ENCODE measurements at regions not wholly inside any gene's neighbourhood (a gene's known extent, or its start where the extent isn't known, plus 50 kb on each side); places are given as distances from the start of the nearest gene placed in this dataset.

GRCh38 chr7:115083935-115084334 is 162.0 kb downstream of the MDFIC start (continued):
- TF ChIP-seq ZNF462 (CRISPR knock-in tag; IDR thresholded peaks at IDR 0.05), result no peak
- TF ChIP-seq ZNF331 (CRISPR knock-in tag; IDR thresholded peaks at IDR 0.05; ENCODE audit: low read depth), result no peak
- TF ChIP-seq POLR2AphosphoS5 (IDR thresholded peaks at IDR 0.05; ENCODE audit: low read depth), result no peak
- no peak for TF ChIP-seq JUNB (IDR thresholded peaks at IDR 0.05; ENCODE audit: unreplicated experiment)
- TF ChIP-seq REST (IDR thresholded peaks at IDR 0.05; ENCODE audit: unreplicated experiment), result no peak
- TF ChIP-seq EZH2phosphoT487 (IDR thresholded peaks at IDR 0.05; ENCODE audit: unreplicated experiment), result no peak
- no peak for TF ChIP-seq CREB1 (CRISPR knock-in tag; IDR thresholded peaks at IDR 0.05; ENCODE audit: low read depth)
- TF ChIP-seq STAT1 (IDR thresholded peaks at IDR 0.05; ENCODE audit: unreplicated experiment), result no peak
- no peak for TF ChIP-seq NANOG (IDR thresholded peaks at IDR 0.05; ENCODE audit: borderline replicate concordance)
- no peak for TF ChIP-seq CTCF (conservative IDR thresholded peaks at IDR 0.05; ENCODE audit: low read depth in 2 of 2)
